HG03159 (cell line): ENCODE measurements at regions not wholly inside any gene's neighbourhood (a gene's known extent, or its start where the extent isn't known, plus 50 kb on each side); places are given as distances from the start of the nearest gene placed in this dataset.

Experiments used
- ATAC-seq: cut with Tn5 transposase; IDR thresholded peaks from one replicate; pipeline ENCODE4 v1.9.1; 2021; ENCODE audit warnings: mild to moderate bottlenecking, moderate library complexity; ENCODE audit not compliant: unreplicated experiment

- no peak for ATAC-seq
Observed at GRCh38 chr16:48904333-48904732, 294.4 kb upstream of the N4BP1 start.

DNA sequence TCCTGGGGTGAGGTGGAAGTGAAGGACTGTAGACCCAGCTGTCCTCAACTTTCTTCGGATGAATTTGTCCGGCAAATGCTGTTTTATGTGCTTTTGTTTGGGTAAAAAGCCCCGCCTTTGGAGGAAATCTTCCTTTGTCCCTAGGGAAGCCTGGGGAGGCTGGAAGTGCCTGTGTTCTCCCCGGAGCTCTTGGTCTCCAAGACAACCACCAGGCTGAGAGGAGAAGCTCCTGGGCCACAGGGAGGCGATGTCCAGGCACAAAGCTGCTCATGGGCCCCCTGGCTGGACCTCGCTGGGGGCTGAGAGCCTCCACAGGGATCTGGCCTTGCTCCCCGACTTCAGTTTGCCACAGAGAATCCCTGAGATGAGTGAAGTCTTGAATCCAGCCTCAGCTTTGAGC lies 293.1 kb upstream of the N4BP1 start:
- no peak for ATAC-seq

GRCh38 chr16:48901712-48902374 lies 291.9 kb upstream of the N4BP1 start:
- ATAC-seq = no peak

DNA sequence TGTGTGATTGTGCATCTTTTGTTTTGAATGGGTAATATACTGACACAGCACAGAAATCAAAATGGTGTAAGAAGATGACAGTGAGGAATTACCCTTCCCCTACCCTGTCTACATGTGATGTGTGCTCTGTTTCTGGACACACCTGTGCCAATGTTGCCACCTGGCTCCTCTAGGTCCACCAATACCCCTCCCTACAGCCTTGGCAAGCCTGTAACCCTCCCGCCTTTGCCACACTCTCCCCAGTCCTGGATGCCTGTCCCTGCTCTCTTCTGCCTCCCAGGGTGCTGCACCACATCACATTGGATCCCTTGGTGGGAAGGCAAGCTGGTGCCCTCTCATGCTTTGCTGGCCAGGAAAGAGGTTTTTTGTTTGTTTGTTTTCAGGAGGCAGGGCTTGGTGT lies 289.5 kb upstream of the N4BP1 start:
- ATAC-seq = no peak

DNA sequence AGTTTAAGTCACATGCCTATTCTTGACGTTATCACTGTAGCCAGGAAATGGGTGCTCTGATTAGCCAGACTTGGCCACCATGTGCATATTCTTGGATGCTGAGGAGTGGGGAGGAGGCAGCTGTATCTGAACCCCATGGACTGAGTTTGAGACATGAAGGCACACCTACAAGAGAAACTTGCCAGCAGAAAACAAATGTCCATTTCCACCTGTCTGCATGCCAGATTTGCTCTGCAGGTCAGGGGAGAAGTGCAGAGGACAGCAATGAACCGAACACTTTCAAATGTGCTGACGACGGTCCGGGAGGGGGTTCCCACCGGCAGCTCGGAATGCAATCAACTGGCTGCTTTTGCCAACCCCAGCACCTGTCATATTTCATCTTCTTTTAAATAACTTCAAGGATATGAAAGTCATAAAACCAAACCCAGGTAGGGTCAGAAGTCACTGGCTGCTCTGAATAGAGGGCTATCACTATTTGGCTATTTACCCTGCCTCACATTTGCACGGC lies 287.8 kb upstream of the N4BP1 start:
- ATAC-seq = no peak

DNA sequence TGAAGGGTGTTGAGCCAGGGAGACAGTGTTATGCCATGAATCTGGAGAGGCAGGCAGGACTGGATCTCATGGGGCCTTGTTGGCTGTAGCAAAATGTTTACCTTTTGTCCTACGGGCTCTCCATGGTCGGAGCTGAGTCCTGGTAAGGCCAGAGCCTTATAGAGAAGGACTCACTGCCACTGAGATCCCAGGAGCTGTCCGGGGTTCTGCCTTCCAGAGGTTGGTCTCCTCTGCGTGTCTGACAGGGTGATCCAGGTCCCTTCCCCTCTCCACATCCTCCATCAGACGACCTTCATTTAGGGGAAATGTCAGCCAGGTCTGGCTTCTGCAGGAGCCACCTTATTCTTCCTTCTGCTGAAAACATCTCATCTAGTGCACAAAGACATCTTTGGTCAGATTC lies 285.2 kb upstream of the N4BP1 start:
- no peak for ATAC-seq

GRCh38 chr16:48892893-48893292 lies 282.9 kb upstream of the N4BP1 start:
- ATAC-seq = no peak

DNA sequence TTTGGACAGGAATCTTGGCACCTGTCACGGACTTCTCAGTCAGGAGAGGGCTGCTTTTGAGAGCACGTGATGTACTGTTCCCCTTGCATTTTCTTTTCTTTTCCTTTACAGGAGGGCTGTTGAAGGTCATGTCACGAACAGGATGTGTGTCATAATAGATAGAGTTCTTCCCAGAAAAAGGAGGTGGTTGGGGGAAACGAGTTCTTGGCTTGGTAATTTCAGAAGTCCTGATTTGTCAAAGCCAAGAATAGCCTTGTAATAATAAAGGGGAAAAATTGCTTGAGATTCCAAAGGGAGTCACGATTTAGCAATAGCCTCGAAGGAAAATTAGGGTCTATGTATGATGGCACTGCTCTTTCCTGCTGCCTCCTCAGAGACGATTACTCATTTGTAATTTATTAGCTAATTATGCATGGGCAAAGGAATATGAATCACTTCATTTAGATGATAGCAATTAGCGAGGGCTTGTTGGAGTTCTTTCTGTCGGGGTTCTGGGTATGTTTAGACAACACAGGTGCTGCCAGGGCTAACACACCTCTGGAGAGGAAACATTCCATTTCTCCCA lies 277.7 kb upstream of the N4BP1 start:
- no peak for ATAC-seq

DNA sequence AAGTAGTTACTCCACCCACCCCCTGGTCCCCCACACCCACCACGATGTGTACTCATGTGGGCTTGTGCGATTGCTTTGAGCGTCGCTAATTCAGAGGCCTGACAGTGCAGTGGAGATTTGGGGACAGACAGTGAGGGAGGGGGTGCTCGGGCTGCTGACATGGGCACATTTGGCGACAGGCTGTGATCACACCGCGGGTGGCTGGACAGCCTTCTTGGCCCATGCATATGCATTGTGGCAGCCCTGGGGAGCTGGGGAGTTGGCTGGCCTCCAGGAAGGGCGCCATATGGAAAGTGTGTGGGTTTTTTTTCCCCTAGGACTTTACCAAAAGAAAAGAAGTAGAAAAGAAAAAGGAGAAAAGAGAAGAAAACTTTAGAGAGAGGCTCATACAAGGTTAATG lies 275.5 kb upstream of the N4BP1 start:
- no peak for ATAC-seq

DNA sequence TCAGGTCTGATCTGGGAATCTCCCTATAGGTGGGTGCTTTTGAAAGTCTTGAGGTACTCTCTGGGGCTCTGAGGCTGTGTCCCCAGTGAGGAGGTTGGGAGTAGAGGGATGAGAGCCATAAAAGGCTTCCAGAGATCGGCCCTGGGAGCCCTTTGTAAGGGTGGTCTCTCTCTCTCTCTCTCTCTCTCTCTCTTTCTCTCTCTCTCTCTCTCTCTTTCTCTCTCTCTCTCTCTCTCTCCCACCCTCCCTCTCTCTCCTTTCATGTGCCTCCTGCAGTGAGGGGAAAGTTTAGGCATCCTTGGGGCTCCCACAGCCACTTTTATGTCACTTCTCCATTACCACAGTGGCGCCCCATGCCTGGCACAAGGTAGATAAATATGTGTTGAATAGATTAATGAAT lies 271.3 kb upstream of the N4BP1 start:
- ATAC-seq = no peak

GRCh38 chr16:48879223-48880122 lies 269.5 kb upstream of the N4BP1 start:
- no peak for ATAC-seq

DNA sequence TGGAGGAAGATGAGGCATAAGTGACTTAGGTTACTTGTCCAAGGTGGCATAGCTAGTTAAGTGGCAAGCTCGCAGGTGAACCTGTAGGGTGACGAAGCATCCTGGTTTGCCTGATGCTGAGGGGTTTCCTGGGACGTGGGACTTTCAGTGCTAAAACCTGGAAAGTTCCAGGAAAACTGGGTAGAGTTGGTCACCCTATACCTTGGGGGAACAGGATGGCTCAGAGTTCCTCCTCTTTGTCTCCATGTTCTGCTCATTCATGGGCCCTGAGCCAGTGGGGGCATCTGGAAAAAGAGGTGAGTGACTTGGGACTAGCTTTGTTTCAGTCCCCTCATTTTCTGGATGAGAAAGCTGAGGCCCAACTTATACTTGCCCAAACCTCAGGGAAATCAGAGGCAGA lies 268.0 kb upstream of the N4BP1 start:
- no peak for ATAC-seq

GRCh38 chr16:48870141-48870540 lies 260.2 kb upstream of the N4BP1 start:
- ATAC-seq = no peak

DNA sequence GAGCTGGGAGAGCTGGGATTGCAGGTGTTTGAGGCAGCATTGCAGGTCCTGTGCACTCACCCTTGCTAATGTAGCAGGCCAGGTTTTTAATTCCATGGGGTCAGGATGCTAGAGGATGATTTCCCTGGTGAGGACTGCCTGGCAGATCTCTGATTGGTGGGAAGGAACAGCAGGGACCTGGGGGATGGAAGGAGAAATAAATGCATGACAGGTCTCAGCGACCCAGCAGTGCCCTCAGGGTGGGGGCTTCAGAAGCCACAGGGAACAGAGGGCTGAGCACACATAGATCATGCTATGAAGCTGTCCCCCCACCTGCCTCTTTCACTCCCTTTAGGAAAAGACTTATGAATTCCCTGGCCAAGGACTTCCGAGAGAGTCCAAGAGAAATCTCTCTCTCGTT lies 255.5 kb upstream of the N4BP1 start:
- no peak for ATAC-seq

- ATAC-seq = no peak
Observed at GRCh38 chr16:48864055-48864454, 254.1 kb upstream of the N4BP1 start.

DNA sequence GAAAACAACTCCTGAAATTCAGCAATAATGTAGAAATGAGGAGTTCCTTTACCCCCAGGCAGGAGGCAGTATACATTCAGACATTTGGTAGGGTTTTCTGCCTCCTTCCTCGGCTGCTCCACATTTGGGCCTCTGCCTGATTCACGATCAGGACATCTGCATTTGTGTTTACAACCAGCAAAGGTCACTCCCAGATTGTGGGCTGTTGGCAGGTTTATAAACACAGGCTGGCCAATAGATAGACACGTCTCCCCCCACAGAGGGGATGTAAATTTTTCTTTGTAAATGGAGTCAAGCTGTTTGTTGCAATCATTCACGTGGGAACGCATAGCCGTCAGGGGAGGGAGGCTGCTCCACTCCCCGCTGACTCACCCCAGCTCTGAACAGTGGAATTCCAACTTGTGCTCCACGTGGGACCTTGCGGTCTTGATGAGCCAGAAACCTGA lies 252.1 kb upstream of the N4BP1 start:
- ATAC-seq = no peak

DNA sequence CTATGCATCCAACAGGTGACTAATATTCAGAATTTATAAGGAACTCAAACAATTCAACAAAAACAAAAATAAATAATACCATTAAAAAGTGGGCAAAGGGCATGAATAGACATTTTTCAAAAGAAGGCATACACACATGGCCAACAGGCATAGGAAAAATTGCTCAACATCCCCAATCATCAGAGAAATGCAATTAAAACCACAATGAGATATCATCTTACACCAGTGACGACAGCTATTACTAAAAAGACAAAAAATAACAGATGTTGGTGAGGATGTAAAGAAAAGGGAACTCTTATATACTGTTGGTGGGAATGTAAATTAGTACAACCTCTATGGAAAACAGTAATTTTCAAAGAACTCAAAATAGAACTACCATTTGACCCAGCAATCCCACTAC lies 250.4 kb upstream of the N4BP1 start:
- no peak for ATAC-seq

DNA sequence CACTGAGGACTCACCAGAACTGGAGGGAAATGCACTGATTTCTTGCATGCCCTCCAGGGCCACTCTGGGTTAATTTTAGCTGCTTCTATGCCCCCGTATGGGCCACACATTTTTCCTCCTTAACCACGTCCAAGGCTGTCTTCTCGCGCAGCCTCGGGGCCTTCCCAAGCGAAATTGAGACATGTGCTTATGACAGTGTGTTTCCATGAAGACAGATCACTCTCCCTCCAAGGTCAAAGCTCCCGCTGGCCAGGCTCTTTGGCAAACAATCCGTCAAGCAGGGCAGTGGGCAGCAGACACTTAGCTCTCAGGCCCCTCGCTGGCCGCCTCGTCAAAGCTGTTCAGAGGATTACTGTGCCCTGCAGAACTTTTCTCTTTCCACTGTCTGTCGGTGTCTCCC lies 243.0 kb upstream of the N4BP1 start:
- no peak for ATAC-seq

DNA sequence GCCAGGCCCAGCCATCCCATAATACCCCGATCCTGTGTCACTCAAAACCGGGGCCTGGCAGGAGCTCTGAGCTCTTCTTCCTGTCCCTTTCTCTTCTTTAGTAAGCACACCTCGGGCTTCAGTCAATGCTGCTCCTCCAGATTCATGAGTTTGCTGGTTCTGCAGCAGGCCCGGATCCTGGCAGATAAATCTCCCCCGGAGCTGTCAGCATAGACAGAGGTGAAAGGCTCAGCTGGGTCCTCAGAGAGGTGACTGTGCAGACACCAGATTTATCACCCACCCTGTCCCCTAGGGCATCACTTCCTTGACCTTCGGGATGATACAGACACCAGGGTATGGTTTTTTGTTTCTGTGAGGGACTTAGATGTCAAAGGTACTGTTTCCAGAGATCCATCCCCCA lies 242.5 kb upstream of the N4BP1 start:
- no peak for ATAC-seq

GRCh38 chr16:48850097-48850770 lies 240.3 kb upstream of the N4BP1 start:
- no peak for ATAC-seq

- no peak for ATAC-seq
Observed at GRCh38 chr16:48846277-48846676, 236.3 kb upstream of the N4BP1 start.
